ENCODE measurements at regions not wholly inside any gene's neighbourhood (a gene's known extent, or its start where the extent isn't known, plus 50 kb on each side); places are given as distances from the start of the nearest gene placed in this dataset.

DNA sequence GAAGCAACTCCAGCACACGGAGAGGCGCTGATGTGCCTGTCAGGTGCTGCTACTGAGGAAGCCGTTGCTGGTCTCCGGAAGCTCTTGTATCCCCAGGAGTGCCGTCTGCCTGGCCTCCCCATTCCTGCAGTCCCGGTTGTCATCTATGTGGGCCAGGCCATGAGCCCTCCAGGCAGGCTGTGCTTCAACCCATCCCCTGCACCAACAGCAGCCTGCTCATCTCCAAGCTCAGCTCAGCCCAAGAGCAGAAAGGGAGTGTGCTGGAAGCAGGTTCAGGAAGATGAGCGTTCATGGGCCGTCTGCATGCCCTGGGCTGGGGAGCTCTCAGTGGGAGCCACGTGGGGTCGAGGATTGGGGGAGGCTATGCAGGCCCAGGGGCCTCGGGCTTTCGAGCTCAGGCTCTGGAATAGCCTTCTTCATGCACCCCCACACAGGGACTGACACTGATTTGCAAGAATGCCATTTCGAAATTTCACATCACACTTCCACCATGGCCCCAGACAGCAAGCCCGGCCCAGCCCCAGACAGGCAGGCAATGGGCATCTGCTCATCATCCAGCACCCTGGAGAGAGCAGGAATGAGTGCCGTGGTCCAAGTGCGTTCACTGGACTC lies 164.5 kb downstream of the KIF26A start (continued):
- TF ChIP-seq, protein P1, sequence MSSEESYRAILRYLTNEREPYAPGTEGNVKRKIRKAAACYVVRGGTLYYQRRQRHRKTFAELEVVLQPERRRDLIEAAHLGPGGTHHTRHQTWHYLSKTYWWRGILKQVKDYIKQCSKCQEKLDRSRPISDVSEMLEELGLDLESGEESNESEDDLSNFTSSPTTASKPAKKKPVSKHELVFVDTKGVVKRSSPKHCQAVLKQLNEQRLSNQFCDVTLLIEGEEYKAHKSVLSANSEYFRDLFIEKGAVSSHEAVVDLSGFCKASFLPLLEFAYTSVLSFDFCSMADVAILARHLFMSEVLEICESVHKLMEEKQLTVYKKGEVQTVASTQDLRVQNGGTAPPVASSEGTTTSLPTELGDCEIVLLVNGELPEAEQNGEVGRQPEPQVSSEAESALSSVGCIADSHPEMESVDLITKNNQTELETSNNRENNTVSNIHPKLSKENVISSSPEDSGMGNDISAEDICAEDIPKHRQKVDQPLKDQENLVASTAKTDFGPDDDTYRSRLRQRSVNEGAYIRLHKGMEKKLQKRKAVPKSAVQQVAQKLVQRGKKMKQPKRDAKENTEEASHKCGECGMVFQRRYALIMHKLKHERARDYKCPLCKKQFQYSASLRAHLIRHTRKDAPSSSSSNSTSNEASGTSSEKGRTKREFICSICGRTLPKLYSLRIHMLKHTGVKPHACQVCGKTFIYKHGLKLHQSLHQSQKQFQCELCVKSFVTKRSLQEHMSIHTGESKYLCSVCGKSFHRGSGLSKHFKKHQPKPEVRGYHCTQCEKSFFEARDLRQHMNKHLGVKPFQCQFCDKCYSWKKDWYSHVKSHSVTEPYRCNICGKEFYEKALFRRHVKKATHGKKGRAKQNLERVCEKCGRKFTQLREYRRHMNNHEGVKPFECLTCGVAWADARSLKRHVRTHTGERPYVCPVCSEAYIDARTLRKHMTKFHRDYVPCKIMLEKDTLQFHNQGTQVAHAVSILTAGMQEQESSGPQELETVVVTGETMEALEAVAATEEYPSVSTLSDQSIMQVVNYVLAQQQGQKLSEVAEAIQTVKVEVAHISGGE (tag by site-specific recombination; conservative IDR thresholded peaks at IDR 0.05; ENCODE audit: low read depth): no peak

DNA sequence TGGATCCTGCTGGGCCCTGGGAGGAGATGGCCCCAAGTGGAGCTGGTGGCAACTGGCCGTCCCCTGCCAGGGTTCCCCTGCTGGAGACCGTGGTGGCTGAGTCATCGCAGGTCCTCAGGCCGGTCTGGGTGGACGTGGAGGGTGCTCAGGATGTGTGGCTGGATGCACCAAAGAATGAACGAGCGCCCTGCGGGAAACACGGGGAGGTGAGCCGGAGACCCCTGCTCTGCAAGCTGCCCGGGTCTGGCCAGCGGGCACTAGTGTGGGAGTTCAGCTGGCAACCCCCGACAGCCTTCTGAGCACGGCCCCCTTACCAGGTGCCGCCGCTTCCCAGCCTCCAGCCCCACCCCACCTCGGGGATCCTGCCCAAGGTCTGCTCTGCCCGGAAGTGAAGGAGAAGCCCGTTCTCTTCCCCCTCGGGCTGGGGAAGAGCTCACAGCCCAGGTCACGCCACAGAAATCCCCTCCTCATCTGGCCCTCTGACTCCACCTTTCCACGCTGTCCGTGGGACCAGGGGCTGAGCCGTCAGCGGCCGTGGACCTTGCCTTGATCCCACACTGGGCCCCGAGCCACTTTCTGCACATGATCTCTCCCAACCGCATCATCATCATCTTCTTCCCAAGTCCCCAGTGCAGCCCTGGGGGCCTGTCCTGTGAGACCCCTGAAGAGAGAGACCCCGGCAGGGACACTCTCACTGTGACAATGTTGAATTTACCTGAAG lies 165.5 kb downstream of the KIF26A start:
- H3K9me3 ChIP-seq (ENCODE audit: control insufficient read depth, insufficient read depth, low read depth, low read length): no peaks in the 10 kb centered on the region
- TF ChIP-seq ZNF701 (tag by site-specific recombination; IDR thresholded peaks at IDR 0.05) (no peak), ZIC2 (tag by site-specific recombination; IDR thresholded peaks at IDR 0.05) (0 out of 2 replicates have a peak, but pooled peaks have one; percentile 15)
- H3K4me1 ChIP-seq (ENCODE audit: control insufficient read depth, insufficient read depth, low read length): no peaks in the 10 kb centered on the region
- POLR2A ChIA-PET: no interaction called here
- no peak overlapping the region for H3K4me3 ChIP-seq (ENCODE audit: low read depth, low read length)
- CTCF ChIA-PET: interaction anchor here (0.7 kb wide), 1 partner anchor 529 kb away, joined by 3 read pairs; no protein-coding TSS in a partner anchor
- no peaks in the 10 kb centered on the region for H3K36me3 ChIP-seq (ENCODE audit: control insufficient read depth in 2 of 2, insufficient read depth in 1 of 2, low read length in 2 of 2)
- no peak overlapping the region for H3K27ac ChIP-seq (ENCODE audit: extremely low read depth, low read depth, low read length)

DNA sequence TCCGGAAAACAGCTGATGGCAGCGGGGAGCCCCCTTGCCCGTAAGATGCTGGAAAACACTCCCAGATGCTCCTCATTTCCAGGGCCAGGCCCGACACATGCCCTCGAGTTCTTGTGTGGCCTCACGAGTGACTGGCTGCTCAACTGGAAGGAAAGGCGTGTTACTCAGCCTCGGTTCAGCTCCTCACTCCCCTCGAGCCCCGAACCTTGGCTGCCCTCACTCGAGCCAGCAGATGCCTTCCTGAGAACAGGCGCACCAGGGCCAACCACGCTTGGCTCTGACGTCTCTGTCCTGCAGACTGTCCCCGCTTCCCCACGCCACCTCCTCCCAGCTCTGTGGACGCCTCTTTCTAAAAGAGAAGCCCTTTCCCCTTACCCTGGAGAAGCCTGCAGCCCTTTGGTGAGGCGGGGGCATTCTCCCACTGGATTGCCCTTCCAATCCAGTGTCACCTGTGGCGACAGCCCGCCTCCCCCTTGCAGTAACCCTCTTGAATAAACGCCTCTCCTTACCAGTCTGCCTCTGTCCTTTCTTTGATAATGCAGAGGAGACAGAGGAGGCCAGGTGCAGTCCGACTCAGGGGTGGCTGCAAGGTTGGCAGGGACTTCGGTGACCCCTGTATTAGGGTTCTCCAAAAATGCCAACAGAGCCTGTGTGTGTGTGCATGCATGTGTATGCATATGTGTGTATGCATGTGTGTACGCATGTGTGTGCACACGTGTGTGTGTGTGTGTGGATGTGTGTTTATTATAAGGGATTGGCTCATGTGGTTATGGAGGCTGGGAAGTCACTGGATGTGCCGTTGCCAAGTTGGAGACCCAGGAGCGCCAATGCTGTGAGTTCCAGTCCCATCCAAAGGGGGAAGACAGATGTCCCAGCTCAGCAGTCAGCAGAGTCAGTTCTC lies 166.3 kb downstream of the KIF26A start:
- TF ChIP-seq ZNF585B (tag by site-specific recombination; IDR thresholded peaks at IDR 0.05): no peak
- TF ChIP-seq ZNF629 (tag by site-specific recombination; IDR thresholded peaks at IDR 0.05): no peak
- TF ChIP-seq, protein P2, sequence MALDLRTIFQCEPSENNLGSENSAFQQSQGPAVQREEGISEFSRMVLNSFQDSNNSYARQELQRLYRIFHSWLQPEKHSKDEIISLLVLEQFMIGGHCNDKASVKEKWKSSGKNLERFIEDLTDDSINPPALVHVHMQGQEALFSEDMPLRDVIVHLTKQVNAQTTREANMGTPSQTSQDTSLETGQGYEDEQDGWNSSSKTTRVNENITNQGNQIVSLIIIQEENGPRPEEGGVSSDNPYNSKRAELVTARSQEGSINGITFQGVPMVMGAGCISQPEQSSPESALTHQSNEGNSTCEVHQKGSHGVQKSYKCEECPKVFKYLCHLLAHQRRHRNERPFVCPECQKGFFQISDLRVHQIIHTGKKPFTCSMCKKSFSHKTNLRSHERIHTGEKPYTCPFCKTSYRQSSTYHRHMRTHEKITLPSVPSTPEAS (tag by site-specific recombination; IDR thresholded peaks at IDR 0.05): peak; percentile 52; the same call in 1 of the 2 replicates
- POLR2A ChIA-PET: no interaction called here
- CTCF ChIA-PET: interaction anchor here (0.7 kb wide), 1 partner anchor 530 kb away, joined by 3 read pairs; no protein-coding TSS in a partner anchor
- H3K27ac ChIP-seq (ENCODE audit: extremely low read depth, low read depth, low read length): no peak overlapping the region
- H3K36me3 ChIP-seq (ENCODE audit: control insufficient read depth in 2 of 2, insufficient read depth in 1 of 2, low read length in 2 of 2): no peaks in the 10 kb centered on the region
- no peak overlapping the region for H3K4me3 ChIP-seq (ENCODE audit: low read depth, low read length)
- no peaks in the 10 kb centered on the region for H3K9me3 ChIP-seq (ENCODE audit: control insufficient read depth, insufficient read depth, low read depth, low read length)
- H3K4me1 ChIP-seq (ENCODE audit: control insufficient read depth, insufficient read depth, low read length): no peaks in the 10 kb centered on the region

- POLR2A ChIA-PET: no interaction called here
Observed at GRCh38 chr14:104305511-104306449, 167.4 kb downstream of the KIF26A start.

More at GRCh38 chr14:104305511-104306449, 167.4 kb downstream of the KIF26A start:
- Histone ChIP-seq H3K36me3 (ENCODE audit: control insufficient read depth in 2 of 2, insufficient read depth in 1 of 2, low read length in 2 of 2) (no peaks in the 10 kb centered on the region), H3K9me3 (ENCODE audit: control insufficient read depth, insufficient read depth, low read depth, low read length) (no peaks in the 10 kb centered on the region), H3K4me1 (ENCODE audit: control insufficient read depth, insufficient read depth, low read length) (no peaks in the 10 kb centered on the region), H3K4me3 (ENCODE audit: low read depth, low read length) (no peak overlapping the region), H3K27ac (ENCODE audit: extremely low read depth, low read depth, low read length) (no peak overlapping the region)
- TF ChIP-seq, protein P3, sequence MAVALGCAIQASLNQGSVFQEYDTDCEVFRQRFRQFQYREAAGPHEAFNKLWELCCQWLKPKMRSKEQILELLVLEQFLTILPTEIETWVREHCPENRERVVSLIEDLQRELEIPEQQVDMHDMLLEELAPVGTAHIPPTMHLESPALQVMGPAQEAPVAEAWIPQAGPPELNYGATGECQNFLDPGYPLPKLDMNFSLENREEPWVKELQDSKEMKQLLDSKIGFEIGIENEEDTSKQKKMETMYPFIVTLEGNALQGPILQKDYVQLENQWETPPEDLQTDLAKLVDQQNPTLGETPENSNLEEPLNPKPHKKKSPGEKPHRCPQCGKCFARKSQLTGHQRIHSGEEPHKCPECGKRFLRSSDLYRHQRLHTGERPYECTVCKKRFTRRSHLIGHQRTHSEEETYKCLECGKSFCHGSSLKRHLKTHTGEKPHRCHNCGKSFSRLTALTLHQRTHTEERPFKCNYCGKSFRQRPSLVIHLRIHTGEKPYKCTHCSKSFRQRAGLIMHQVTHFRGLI (tag by site-specific recombination; IDR thresholded peaks at IDR 0.05): no peak
- TF ChIP-seq ZNF701 (tag by site-specific recombination; IDR thresholded peaks at IDR 0.05) (no peak), OSR2 (tag by site-specific recombination; IDR thresholded peaks at IDR 0.05) (no peak), ZNF366 (tag by site-specific recombination; conservative IDR thresholded peaks at IDR 0.05) (no peak)
- CTCF ChIA-PET: no interaction called here

Data from HEK293 (cell line).